GM23338 (cell line): ENCODE measurements at regions not wholly inside any gene's neighbourhood (a gene's known extent, or its start where the extent isn't known, plus 50 kb on each side); places are given as distances from the start of the nearest gene placed in this dataset.

Experiments
- ATAC-seq: fragments of 200-7000 bp; cut with Tn5 transposase; 3 replicates; pipeline ENCODE4 v1.9.1; 2020
- DNase-seq: peaks from one replicate; pipeline ENCODE4 v3.0.0-alpha.2; 2015; ENCODE audit warnings: low spot score
- H2AFZ ChIP-seq: fragments of 200-600 bp; sonication (generic); 2 replicates; pipeline ENCODE4 v1.8.0; 2016; ENCODE audit warnings: antibody characterized with exemption, mild to moderate bottlenecking, moderate library complexity
- H3F3A ChIP-seq: fragments of 200-600 bp; sonication (generic); replicated peaks from 2 replicates; pipeline ENCODE4 v1.8.0; 2017; ENCODE audit warnings: antibody characterized with exemption, mixed run types, low read depth
- H3K27ac ChIP-seq: fragments of 200-600 bp; sonication (generic); 2 replicates; pipeline ENCODE4 v1.6.1; 2016; ENCODE audit warnings: low read depth
- H3K27me3 ChIP-seq: fragments of 200-600 bp; sonication (generic); 2 replicates; pipeline ENCODE4 v1.8.0; 2016; ENCODE audit warnings: mild to moderate bottlenecking, mixed run types, moderate library complexity; ENCODE audit not compliant: insufficient read depth
- H3K36me3 ChIP-seq: fragments of 200-600 bp; sonication (generic); 2 replicates; pipeline ENCODE4 v1.8.0; 2016; ENCODE audit warnings: mild to moderate bottlenecking; ENCODE audit not compliant: insufficient read depth
- H3K4me1 ChIP-seq: fragments of 200-600 bp; sonication (generic); 2 replicates; pipeline ENCODE4 v1.8.0; 2016; ENCODE audit warnings: mild to moderate bottlenecking, moderate library complexity; ENCODE audit not compliant: insufficient read depth
- H3K4me2 ChIP-seq: fragments of 200-600 bp; sonication (generic); 2 replicates; pipeline ENCODE4 v1.7.1; 2017; ENCODE audit warnings: mixed run types
- H3K4me3 ChIP-seq: fragments of 200-600 bp; sonication (generic); 2 replicates; pipeline ENCODE4 v1.6.1; 2016; ENCODE audit warnings: mixed run types
- H3K79me2 ChIP-seq: fragments of 200-600 bp; sonication (generic); replicated peaks from 2 replicates; pipeline ENCODE4 v1.8.0; 2017; ENCODE audit warnings: mild to moderate bottlenecking; ENCODE audit not compliant: insufficient read depth
- H3K9me2 ChIP-seq: fragments of 200-600 bp; sonication (generic); 2 replicates; pipeline ENCODE4 v1.8.0; 2017; ENCODE audit not compliant: insufficient read depth
- H4K20me1 ChIP-seq: fragments of 200-600 bp; sonication (generic); replicated peaks from 2 replicates; pipeline ENCODE4 v1.8.0; 2017; ENCODE audit warnings: mild to moderate bottlenecking; ENCODE audit not compliant: insufficient read depth
- H3K27ac Mint-ChIP-seq: 2 replicates; pipeline ENCODE4 v1.8.0; 2020; ENCODE audit warnings: inconsistent platforms, mild to moderate bottlenecking, moderate library complexity, mixed read lengths
- H3K27me3 Mint-ChIP-seq: 3 replicates; pipeline ENCODE4 v1.8.0; 2022; ENCODE audit warnings: low read depth, mild to moderate bottlenecking, moderate library complexity, mixed read lengths, inconsistent platforms; ENCODE audit not compliant: insufficient read depth, poor library complexity
- H3K36me3 Mint-ChIP-seq: 3 replicates; pipeline ENCODE4 v1.8.0; 2021; ENCODE audit warnings: low read depth, mild to moderate bottlenecking, inconsistent platforms, moderate library complexity, mixed read lengths
- H3K4me1 Mint-ChIP-seq: 3 replicates; pipeline ENCODE4 v1.8.0; 2020; ENCODE audit warnings: mild to moderate bottlenecking, inconsistent platforms, mixed read lengths
- H3K4me3 Mint-ChIP-seq: 3 replicates; pipeline ENCODE4 v1.8.0; 2021; ENCODE audit warnings: moderate library complexity, mild to moderate bottlenecking, inconsistent platforms, mixed read lengths
- H3K9me3 Mint-ChIP-seq: 3 replicates; pipeline ENCODE4 v1.8.0; 2020; ENCODE audit warnings: moderate library complexity, mild to moderate bottlenecking, inconsistent platforms, mixed read lengths
- CREB1 ChIP-seq: fragments of 250-450 bp; sonication (Bioruptor Pico); IDR thresholded peaks from 2 replicates; pipeline ENCODE4 v1.5.0; 2020; ENCODE audit warnings: low read depth, mild to moderate bottlenecking, moderate library complexity
- CTCF ChIP-seq, 2 experiments: fragments of 200-600 bp in 1 of 2; sonication (generic) in 1 of 2; conservative IDR thresholded peaks; 2 replicates each; pipeline versions ENCODE4 v1.5.1 to v1.6.1; 2016 to 2017; ENCODE audit warnings: antibody characterized with exemption in 2 of 2, low read depth in 2 of 2, mild to moderate bottlenecking in 2 of 2, moderate library complexity in 1 of 2
- ETS1 ChIP-seq: IDR thresholded peaks from 2 replicates; pipeline ENCODE4 v1.6.1; 2016; ENCODE audit warnings: antibody characterized with exemption
- EZH2 ChIP-seq: fragments of 200-600 bp; sonication (generic); IDR thresholded peaks from one replicate; pipeline ENCODE4 v1.8.0; 2017; ENCODE audit warnings: antibody characterized with exemption, mild to moderate bottlenecking, low read depth; ENCODE audit not compliant: unreplicated experiment
- EZH2phosphoT487 ChIP-seq: fragments of 200-600 bp; sonication (generic); IDR thresholded peaks from one replicate; pipeline ENCODE4 v1.8.1; 2018; ENCODE audit warnings: antibody characterized with exemption; ENCODE audit not compliant: unreplicated experiment
- JUNB ChIP-seq: IDR thresholded peaks from one replicate; pipeline ENCODE4 v1.6.1; 2016; ENCODE audit warnings: antibody characterized with exemption; ENCODE audit not compliant: unreplicated experiment
- NANOG ChIP-seq: IDR thresholded peaks from 2 replicates; pipeline ENCODE4 v1.6.1; 2016; ENCODE audit warnings: antibody characterized with exemption, borderline replicate concordance
- POLR2AphosphoS5 ChIP-seq: IDR thresholded peaks from 2 replicates; pipeline ENCODE4 v1.6.1; 2016; ENCODE audit warnings: antibody characterized with exemption, low read depth
- REST ChIP-seq: IDR thresholded peaks from one replicate; pipeline ENCODE4 v1.6.1; 2018; ENCODE audit warnings: antibody characterized with exemption; ENCODE audit not compliant: unreplicated experiment
- STAT1 ChIP-seq: IDR thresholded peaks from one replicate; pipeline ENCODE4 v1.6.1; 2016; ENCODE audit warnings: antibody characterized with exemption; ENCODE audit not compliant: unreplicated experiment
- ZNF114 ChIP-seq: fragments of 250-450 bp; sonication (Bioruptor Pico); IDR thresholded peaks from 2 replicates; pipeline ENCODE4 v1.5.0; 2020; ENCODE audit warnings: mild to moderate bottlenecking, moderate library complexity
- ZNF331 ChIP-seq: fragments of 250-450 bp; sonication (Bioruptor Pico); IDR thresholded peaks from 2 replicates; pipeline ENCODE4 v1.5.0; 2020; ENCODE audit warnings: low read depth, mild to moderate bottlenecking, moderate library complexity
- ZNF462 ChIP-seq: fragments of 250-450 bp; sonication (Bioruptor Pico); IDR thresholded peaks from 2 replicates; pipeline ENCODE4 v1.5.0; 2020; ENCODE audit warnings: mild to moderate bottlenecking, moderate library complexity

GRCh38 chr11:80855426-80855825 is 1414.6 kb upstream of the TENM4 start:
- DNase-seq: no peak
- Histone ChIP-seq H3K27ac (no peak overlapping the region), H3K79me2 (no peaks in the 10 kb centered on the region), H3K27me3 (no peaks in the 10 kb centered on the region), H3K4me3 (no peak overlapping the region), H3F3A (no peaks in the 10 kb centered on the region), H3K4me1 (no peaks in the 10 kb centered on the region), H2AFZ (no peak overlapping the region), H3K36me3 (no peaks in the 10 kb centered on the region), H3K4me2 (no peak overlapping the region), H4K20me1 (no peaks in the 10 kb centered on the region), H3K9me2 (no peaks in the 10 kb centered on the region)
- Mint-ChIP-seq H3K27ac (no peak overlapping the region), H3K27me3 (no peaks in the 10 kb centered on the region), H3K4me3 (no peak overlapping the region), H3K36me3 (no peaks in the 10 kb centered on the region), H3K4me1 (no peaks in the 10 kb centered on the region), H3K9me3 (no peaks in the 10 kb centered on the region)
- no peak for TF ChIP-seq ZNF462 (CRISPR knock-in tag)
- TF ChIP-seq ETS1: no peak
- TF ChIP-seq NANOG: no peak
- TF ChIP-seq CTCF (conservative IDR thresholded peaks at IDR 0.05; ENCODE audit: low read depth in 2 of 2): no peak
- TF ChIP-seq ZNF331 (CRISPR knock-in tag): no peak
- no peak for TF ChIP-seq STAT1
- no peak for TF ChIP-seq POLR2AphosphoS5
- TF ChIP-seq ZNF114 (CRISPR knock-in tag): no peak
- TF ChIP-seq CREB1 (CRISPR knock-in tag): no peak
- no peak for TF ChIP-seq EZH2phosphoT487
- no peak for TF ChIP-seq REST
- TF ChIP-seq JUNB: no peak
- no peak for TF ChIP-seq EZH2
- ATAC-seq: no peak
